ENCODE measurements at regions not wholly inside any gene's neighbourhood (a gene's known extent, or its start where the extent isn't known, plus 50 kb on each side); places are given as distances from the start of the nearest gene placed in this dataset.

GRCh38 chr6:147009358-147009757 lies 194.9 kb upstream of the STXBP5 start:
- no peak for TF ChIP-seq SP1 (IDR thresholded peaks at IDR 0.05)
- TF ChIP-seq HDGF (IDR thresholded peaks at IDR 0.05; ENCODE audit: borderline replicate concordance): no peak
- no peak for TF ChIP-seq FOXM1 (IDR thresholded peaks at IDR 0.05; ENCODE audit: borderline replicate concordance)
- TF ChIP-seq NFRKB (IDR thresholded peaks at IDR 0.05): no peak
- TF ChIP-seq LEF1 (IDR thresholded peaks at IDR 0.05; ENCODE audit: borderline replicate concordance): no peak
- TF ChIP-seq ZNF384 (IDR thresholded peaks at IDR 0.05): no peak
- no peak for TF ChIP-seq BHLHE40 (IDR thresholded peaks at IDR 0.05; ENCODE audit: borderline replicate concordance)

Measured in HEK293T (cell line).